ENCODE measurements at regions not wholly inside any gene's neighbourhood (a gene's known extent, or its start where the extent isn't known, plus 50 kb on each side); places are given as distances from the start of the nearest gene placed in this dataset.
"Not testable (repeated sequence)": the region's sequence is repeated elsewhere in the genome, so short reads cannot be mapped to it uniquely, and the experiment has no call there.

DNA sequence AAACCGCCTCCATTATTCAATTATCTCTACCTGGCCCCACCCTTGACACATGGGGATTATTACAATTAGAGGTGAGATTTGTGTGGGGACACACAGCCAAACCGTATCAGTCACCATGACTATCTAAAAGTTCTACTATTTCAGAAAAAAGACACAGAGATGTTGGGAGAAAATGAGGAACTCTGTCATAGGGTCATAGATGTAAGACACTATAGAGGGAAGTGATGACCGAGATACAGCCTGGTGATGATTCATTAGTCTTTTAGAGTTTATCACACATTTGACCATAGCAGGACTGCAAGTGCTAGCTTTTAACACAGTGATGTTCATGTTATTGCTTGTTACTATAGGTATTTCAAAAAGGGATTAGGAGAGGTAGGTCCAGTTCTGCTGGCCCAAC is 357.0 kb upstream of the AADAT start:
- Histone ChIP-seq H2AFZ (ENCODE audit: insufficient read depth, low read depth, low read length, poor library complexity, severe bottlenecking) (no peak overlapping the region), H3K27ac (ENCODE audit: low read length in 2 of 2) (no peak overlapping the region), H3K36me3 (replicated peaks in 1 of 2; ENCODE audit: control extremely low read depth in 1 of 2, control insufficient read depth in 1 of 2, extremely low read depth in 1 of 2, insufficient read depth in 2 of 2, low read length in 1 of 2) (no peaks in the 10 kb centered on the region), H3K9me3 (ENCODE audit: control extremely low read depth in 1 of 3, control insufficient read depth in 2 of 3, insufficient read depth in 1 of 3, low read length in 2 of 3) (no peaks in the 10 kb centered on the region), H3K9ac (ENCODE audit: low read length) (no peak overlapping the region), H3K27me3 (replicated peaks in 1 of 4; ENCODE audit: control extremely low read depth in 1 of 4, control insufficient read depth in 3 of 4, insufficient read depth in 4 of 4, low read length in 3 of 4) (no peaks in the 10 kb centered on the region), H4K20me1 (ENCODE audit: control insufficient read depth, insufficient read depth, low read length, poor library complexity, severe bottlenecking) (no peaks in the 10 kb centered on the region), H3K4me1 (ENCODE audit: control insufficient read depth in 2 of 2, insufficient read depth in 2 of 2, low read length in 2 of 2) (no peaks in the 10 kb centered on the region), H3K4me3 (ENCODE audit: control extremely low read depth in 1 of 5, extremely low read depth in 1 of 5, insufficient read depth in 1 of 5, low read depth in 2 of 5, low read length in 4 of 5) (no peak overlapping the region), H3K4me2 (replicated peaks; ENCODE audit: low read depth, low read length, poor library complexity, severe bottlenecking) (no peak overlapping the region), H3K79me2 (ENCODE audit: control insufficient read depth, insufficient read depth, low read length) (no peaks in the 10 kb centered on the region)
- 100% methylated on average over 1 of the region's 3 CpGs for WGBS (ENCODE audit: insufficient coverage)
- H3K4me3 Mint-ChIP-seq: no peak overlapping the region
- intact Hi-C loops (cut with micrococcal nuclease): no loop called here
- no peaks in the 10 kb centered on the region for H3K4me1 Mint-ChIP-seq
- H3K27ac Mint-ChIP-seq: no peak overlapping the region
- peaks cover 6% of the 10 kb centered on the region for H3K9me3 Mint-ChIP-seq (ENCODE audit: insufficient read depth)
- no peak for TF ChIP-seq EZH2 (IDR thresholded peaks at IDR 0.05; ENCODE audit: borderline replicate concordance, insufficient read depth, low read depth, low read length, poor library complexity, severe bottlenecking)
- no peak for TF ChIP-seq CTCF (IDR thresholded peaks at IDR 0.05)
- ChIA-PET CTCF (no interaction called here), POLR2A (no interaction called here)
- DNase-seq: no peak
- no peaks in the 10 kb centered on the region for H3K27me3 Mint-ChIP-seq
- no peak for ATAC-seq (ENCODE audit: low read depth)

- H3K27ac Mint-ChIP-seq; H3K27ac ChIP-seq (ENCODE audit: low read length in 2 of 2); H3K4me3 ChIP-seq (ENCODE audit: control extremely low read depth in 1 of 5, extremely low read depth in 1 of 5, insufficient read depth in 1 of 5, low read depth in 2 of 5, low read length in 4 of 5); POLR2A ChIA-PET; DNase-seq; ATAC-seq (ENCODE audit: low read depth); H3K9me3 Mint-ChIP-seq (ENCODE audit: insufficient read depth); H3K36me3 ChIP-seq (replicated peaks in 1 of 2; ENCODE audit: control extremely low read depth in 1 of 2, control insufficient read depth in 1 of 2, extremely low read depth in 1 of 2, insufficient read depth in 2 of 2, low read length in 1 of 2); H3K4me2 ChIP-seq (replicated peaks; ENCODE audit: low read depth, low read length, poor library complexity, severe bottlenecking); H3K4me1 ChIP-seq (ENCODE audit: control insufficient read depth in 2 of 2, insufficient read depth in 2 of 2, low read length in 2 of 2); H3K27me3 ChIP-seq (replicated peaks in 1 of 4; ENCODE audit: control extremely low read depth in 1 of 4, control insufficient read depth in 3 of 4, insufficient read depth in 4 of 4, low read length in 3 of 4); H3K4me3 Mint-ChIP-seq; H3K27me3 Mint-ChIP-seq; H4K20me1 ChIP-seq (ENCODE audit: control insufficient read depth, insufficient read depth, low read length, poor library complexity, severe bottlenecking); H2AFZ ChIP-seq (ENCODE audit: insufficient read depth, low read depth, low read length, poor library complexity, severe bottlenecking); CTCF ChIA-PET; H3K79me2 ChIP-seq (ENCODE audit: control insufficient read depth, insufficient read depth, low read length); H3K9ac ChIP-seq (ENCODE audit: low read length); H3K9me3 ChIP-seq (ENCODE audit: control extremely low read depth in 1 of 3, control insufficient read depth in 2 of 3, insufficient read depth in 1 of 3, low read length in 2 of 3); H3K4me1 Mint-ChIP-seq; intact Hi-C loops (cut with micrococcal nuclease): not testable (repeated sequence)
- 100% methylated on average over 1 of the region's 2 CpGs for WGBS (ENCODE audit: insufficient coverage)
These were observed 351.4 kb upstream of the AADAT start for GRCh38 chr4:170441146-170441545.
